ENCODE measurements at regions not wholly inside any gene's neighbourhood (a gene's known extent, or its start where the extent isn't known, plus 50 kb on each side); places are given as distances from the start of the nearest gene placed in this dataset.

GRCh38 chr1:86282611-86283010 lies 113.5 kb downstream of the ODF2L start:
- TF ChIP-seq CTCF (conservative IDR thresholded peaks at IDR 0.05; ENCODE audit: low read length) (no peak), EZH2phosphoT487 (IDR thresholded peaks at IDR 0.05; ENCODE audit: borderline replicate concordance) (no peak)

Measured in Loucy (cell line).